ENCODE measurements at regions not wholly inside any gene's neighbourhood (a gene's known extent, or its start where the extent isn't known, plus 50 kb on each side); places are given as distances from the start of the nearest gene placed in this dataset.

- no peak for DNase-seq
Measured at GRCh38 chr2:15828576-15828975, 111.8 kb upstream of the MYCN start.

- no peak for DNase-seq
Measured at GRCh38 chr2:15829091-15829801, 111.1 kb upstream of the MYCN start.

DNA sequence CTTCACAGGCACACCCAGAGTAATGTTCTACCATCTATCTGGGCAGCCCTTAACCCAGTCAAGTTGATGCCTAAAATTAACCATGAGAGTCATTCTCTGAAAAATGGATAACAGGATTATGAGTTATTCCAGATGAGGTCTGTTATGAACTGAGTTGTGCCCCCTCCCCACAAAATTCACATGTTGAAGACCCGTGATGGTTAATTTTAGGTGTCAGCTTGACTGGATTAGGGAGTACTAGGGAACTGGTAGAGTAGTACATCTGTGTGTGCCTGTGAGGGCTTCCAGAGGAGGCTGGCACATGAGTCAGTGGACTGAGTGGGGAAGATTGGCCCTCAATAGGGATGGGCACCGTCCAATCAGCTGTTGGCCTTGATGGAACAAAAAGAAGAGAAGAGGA is 110.4 kb upstream of the MYCN start:
- DNase-seq, result no peak

DNA sequence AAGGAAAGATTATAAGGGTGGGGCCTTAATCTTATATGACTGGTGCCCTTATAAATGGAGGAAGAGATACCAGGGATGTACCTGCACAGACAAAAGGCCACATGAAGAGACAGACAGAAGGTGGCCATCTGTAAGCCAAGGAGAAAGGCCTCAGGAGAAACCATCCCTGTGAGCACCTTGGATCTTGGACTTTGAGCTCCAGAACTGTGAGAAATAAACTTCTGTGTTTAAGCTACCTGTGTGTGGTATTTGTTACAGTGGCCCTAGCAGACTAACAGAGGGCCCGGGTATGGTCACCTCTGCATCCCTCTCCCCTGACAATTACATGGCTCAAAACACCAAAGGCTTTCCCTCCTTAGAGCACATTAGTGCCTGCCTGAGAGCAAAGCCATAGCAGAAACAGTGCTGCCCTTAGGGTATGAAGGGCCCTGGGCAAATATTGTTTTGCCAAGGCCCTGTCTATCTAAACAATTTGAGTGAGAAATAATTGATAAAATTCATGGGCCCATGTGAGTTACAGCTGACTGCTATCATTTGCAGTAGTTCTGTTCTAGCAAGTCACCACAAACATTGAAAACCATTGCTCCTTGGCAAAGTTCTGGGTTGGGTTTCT is 109.3 kb upstream of the MYCN start:
- DNase-seq, result no peak

GRCh38 chr2:15832030-15832709 is 108.2 kb upstream of the MYCN start:
- DNase-seq, result no peak

- no peak for DNase-seq
Measured at GRCh38 chr2:15832849-15833680, 107.3 kb upstream of the MYCN start.

DNA sequence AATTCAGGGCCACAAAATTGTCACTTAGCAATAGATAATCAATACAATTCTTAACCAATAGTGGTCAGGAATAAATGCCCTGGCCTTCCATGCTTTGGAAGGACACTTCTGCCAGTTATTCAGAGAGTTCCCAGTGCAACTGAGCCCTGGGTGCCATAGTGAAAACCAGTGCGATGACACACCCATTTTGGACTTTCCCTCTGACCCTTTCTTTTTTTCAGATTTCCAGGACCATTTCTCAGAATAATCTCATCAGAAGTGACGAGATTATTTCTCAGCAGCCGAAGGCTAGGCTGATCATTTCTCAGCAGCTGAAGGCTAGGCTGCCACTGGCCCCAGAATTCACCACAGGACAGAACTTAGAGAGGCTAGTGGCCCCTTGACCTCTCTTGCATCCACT is 106.6 kb upstream of the MYCN start:
- no peak for DNase-seq

DNA sequence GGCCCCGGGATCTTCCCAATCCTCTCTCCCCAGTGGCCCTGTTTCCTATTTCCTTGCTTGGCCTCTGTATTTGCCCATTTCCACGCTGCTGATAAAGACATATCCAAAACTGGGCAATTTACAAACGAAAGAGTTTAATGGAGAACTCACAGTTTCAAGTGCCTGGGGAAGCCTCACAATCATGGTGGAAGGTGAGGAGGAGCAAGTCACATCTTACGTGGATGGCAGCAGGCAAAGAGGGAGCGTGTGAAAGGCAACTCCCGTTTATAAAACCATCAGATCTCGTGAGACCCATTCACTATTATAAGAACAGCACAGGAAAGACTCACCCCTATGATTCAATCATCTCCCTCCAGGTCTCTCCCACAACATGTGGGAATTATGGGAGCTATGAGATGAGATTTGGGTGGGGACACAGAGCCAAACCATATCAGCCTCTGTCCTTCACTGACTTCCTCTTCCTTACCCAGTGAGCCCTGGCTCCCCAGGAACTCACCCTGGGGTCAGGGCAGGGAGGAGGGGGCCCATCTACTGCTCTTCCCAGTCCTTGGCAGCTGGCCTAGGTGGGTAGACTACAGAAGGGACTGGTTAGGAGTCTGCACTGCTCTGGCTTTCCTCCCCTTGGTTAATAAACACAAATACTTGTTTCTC is 105.8 kb upstream of the MYCN start:
- DNase-seq, result no peak

DNA sequence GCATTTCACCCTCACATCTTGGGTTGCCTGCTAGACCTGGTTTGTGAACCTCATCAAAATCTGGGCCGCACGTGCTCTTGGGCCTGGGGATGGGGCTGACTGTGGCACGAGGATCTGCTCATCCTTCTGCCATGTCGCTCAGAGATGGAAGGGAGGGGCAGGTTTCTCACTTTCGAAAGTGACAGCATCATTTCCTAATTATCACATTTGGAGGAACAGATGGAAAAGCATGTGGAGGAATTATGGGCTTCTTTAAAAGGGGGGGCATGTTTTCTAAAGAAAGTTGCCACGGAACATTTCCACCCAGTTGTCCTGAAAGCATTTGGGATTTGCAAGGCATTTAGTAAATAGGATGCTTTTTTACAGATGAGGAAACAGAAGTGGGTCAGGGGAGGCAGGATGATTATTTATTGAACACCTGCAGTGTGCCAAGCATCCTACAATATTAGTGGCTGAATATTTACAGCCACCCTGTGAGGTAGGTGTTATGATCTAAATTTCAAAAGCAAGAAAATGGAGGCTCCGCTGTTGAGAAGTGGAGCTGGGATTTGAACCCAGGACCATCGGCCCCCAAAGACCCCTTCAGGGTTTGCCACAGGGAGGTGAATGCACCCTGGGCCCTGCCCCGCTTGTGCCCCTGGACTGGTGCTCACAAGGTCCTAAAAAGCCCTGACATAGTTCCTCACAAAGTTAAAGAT is 104.2 kb upstream of the MYCN start:
- DNase-seq, result no peak

GRCh38 chr2:15836689-15837610 is 103.4 kb upstream of the MYCN start:
- DNase-seq, result no peak

GRCh38 chr2:15838481-15839090 is 101.8 kb upstream of the MYCN start:
- DNase-seq, result no peak

DNA sequence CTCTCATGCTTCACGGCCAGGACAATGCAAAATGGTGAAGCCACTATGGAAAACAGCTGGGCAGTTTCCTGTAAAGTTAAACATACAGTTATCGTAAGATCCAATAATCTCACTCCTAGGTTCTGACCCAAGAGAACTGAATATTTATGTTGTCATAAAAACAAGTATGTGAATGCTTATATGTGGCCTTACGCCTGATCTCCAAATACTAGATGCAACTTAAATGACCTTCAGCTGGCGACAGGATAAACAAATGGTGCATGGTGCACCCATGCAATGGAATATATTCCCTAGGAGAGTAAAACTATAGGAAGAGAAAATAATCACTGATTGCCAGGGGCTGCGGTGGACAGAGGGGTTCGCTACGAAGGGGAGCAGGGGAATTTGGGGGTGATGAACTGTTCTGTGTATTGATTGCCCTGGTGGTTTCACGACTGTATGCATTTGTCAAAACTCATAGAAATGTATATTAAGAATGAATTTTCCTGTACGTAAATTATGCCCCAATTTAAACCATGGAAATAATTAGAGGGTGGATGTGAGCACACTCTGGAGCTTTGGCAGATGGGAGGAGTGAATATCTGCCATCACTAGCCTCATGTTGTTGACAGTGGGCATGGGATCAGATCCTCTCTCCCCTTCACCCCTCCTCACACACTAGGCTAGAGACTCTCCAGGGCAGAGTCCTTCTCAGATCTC is 100.8 kb upstream of the MYCN start:
- DNase-seq, result no peak

- DNase-seq, result no peak
Measured at GRCh38 chr2:15840148-15840547, 100.2 kb upstream of the MYCN start.

- DNase-seq, result no peak
Measured at GRCh38 chr2:15840969-15841368, 99.4 kb upstream of the MYCN start.

DNA sequence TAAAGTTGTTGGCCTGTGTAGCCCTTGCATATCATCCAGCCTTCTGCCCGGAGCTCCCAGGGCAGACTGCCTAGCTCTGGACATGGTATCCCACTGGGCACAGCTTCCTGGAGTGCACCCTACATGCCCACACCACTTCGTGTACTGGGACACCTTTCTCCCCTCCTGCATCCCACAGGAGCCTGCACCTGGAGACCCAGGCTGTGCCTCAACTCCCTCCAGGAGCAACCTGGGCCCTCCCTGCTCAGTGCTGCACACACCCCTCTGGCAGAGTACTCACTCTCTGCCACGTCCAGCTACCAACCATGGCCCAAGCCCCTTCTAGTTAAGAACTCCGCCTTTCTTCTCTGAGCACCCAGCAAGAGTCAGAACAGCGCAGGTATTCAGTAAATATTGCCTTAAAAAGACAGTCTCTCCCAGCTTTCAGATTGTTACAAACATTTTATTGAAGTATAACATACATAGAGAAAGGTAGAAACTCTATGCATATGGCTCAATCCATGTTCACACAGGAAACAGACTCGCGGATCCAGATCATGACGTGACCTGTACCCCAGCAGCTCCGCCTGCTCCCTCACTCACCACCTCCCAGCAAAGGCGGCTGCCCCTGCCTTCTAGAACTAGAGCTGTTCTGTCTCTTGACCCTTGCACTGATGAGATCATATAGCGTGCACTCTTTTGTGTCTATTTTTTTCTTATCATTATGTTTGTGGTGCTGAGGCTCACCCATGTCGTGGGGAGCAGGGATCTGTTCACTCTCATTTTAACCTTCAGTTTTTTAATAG is 98.4 kb upstream of the MYCN start:
- DNase-seq, result no peak

- DNase-seq, result no peak
Measured at GRCh38 chr2:15842758-15843666, 97.3 kb upstream of the MYCN start.

- no peak for DNase-seq
Measured at GRCh38 chr2:15844211-15844801, 96.0 kb upstream of the MYCN start.

DNA sequence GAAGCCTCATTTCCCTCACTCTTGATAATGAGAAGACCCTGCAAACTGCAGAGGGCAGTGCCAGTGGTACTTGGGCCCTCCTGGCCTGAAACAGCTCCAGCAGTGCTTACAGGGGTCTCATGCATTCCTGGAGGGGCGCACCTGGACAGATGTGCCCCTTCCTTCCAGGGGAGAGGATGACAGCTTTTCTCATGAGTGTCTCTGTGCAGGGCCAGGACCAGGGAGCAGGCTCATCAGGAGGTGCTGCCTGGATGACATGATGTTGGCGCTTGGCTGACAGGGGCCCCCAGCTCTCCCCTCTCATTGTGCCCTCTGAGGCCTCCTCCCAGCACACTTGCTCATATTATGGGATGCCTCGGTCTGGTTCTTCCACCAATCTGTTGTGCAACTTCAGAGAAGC is 95.1 kb upstream of the MYCN start:
- no peak for DNase-seq

All from NCI-H187 (cell line).